T-helper 17 cell (primary cell): ENCODE measurements at regions not wholly inside any gene's neighbourhood (a gene's known extent, or its start where the extent isn't known, plus 50 kb on each side); places are given as distances from the start of the nearest gene placed in this dataset.

ENCODE experiments used
- ATAC-seq: fragments of 150-1000 bp; cut with Tn5 transposase; 2 replicates; pipeline ENCODE4 v1.10.0; 2021; ENCODE audit warnings: mild to moderate bottlenecking, moderate library complexity
- DNase-seq, 3 donors: peaks; one replicate each; pipeline versions ENCODE4 v3.0.0 to v3.0.0-alpha.2; 2020 to 2021
- H3K9me3 ChIP-seq: one replicate; pipeline ENCODE4 v1.7.0; 2013; ENCODE audit warnings: low read length, mild to moderate bottlenecking; ENCODE audit not compliant: control insufficient read depth, poor library complexity, severe bottlenecking
- H3K27ac Mint-ChIP-seq: one replicate; pipeline ENCODE4 v1.8.0; 2022; ENCODE audit warnings: mild to moderate bottlenecking, moderate library complexity, mixed read lengths
- H3K27me3 Mint-ChIP-seq: one replicate; pipeline ENCODE4 v1.8.0; 2022; ENCODE audit warnings: mixed read lengths
- H3K36me3 Mint-ChIP-seq: one replicate; pipeline ENCODE4 v1.8.0; 2022; ENCODE audit warnings: low read depth, mixed read lengths
- H3K4me1 Mint-ChIP-seq: one replicate; pipeline ENCODE4 v1.8.0; 2022; ENCODE audit warnings: mild to moderate bottlenecking, mixed read lengths
- H3K4me3 Mint-ChIP-seq: one replicate; pipeline ENCODE4 v1.8.0; 2022; ENCODE audit warnings: mild to moderate bottlenecking, moderate library complexity, mixed read lengths

DNA sequence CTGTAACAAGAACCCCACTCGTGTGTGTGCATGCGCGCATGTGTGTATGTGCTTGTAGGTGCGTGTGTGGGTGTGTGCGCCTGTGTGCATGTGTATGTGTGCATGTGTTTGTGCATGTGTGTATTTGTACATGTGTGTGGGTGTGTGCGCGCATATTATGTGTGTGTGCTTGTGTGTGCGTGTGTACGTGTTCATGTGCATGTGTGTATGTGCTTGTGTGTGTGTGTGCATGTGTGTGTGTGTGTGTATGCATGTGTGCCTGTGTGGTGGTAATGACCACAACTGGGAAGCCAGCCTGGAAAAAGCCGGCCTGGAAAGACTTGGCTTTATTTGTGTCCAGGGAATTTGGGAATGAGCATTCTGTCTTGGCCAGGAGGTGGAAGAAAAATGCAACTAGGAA lies 157.5 kb downstream of the PAX1 start:
- DNase-seq: no peak
- ATAC-seq: no peak
- H3K9me3 ChIP-seq: no peaks in the 10 kb centered on the region
- Mint-ChIP-seq H3K4me1 (no peaks in the 10 kb centered on the region), H3K27me3 (no peaks in the 10 kb centered on the region), H3K36me3 (no peaks in the 10 kb centered on the region), H3K27ac (no peak overlapping the region), H3K4me3 (no peak overlapping the region)

DNA sequence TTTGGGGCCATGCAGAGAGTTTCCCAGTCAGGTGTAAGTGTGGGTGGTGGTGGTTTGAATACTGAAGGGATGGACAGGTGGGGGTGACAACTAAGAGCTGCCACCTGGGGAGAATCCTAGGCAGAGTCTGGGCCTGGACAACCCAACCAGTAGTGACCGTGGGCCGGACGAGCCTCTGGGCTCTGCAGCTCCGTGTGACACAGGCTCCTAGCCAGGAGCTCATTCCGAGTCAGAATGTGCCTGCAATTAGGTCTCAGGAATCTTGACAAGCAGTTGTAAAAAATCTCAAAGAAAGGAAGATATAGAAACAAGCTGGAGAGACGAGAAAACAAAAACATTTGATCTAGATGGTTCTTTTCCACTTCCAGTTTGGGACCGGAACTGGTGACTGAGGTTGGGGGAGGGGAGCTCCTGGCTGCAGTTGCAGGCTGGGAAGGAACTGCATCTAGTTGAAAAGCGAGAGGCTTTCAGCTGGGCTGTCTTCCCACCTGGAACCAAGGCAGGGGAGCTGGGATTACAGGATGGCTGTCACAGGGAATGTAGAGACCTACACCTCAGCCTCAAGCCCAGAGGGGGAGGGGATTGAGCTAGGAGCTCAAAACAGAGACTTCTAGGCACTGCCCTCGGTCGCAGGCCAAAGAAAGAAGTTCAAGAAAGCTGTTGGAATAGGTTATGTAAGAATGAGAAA lies 156.9 kb downstream of the PAX1 start:
- H3K9me3 ChIP-seq: no peaks in the 10 kb centered on the region
- Mint-ChIP-seq H3K27ac (no peak overlapping the region), H3K4me3 (no peak overlapping the region), H3K27me3 (no peaks in the 10 kb centered on the region), H3K36me3 (no peaks in the 10 kb centered on the region), H3K4me1 (no peaks in the 10 kb centered on the region)
- DNase-seq (no peak), ATAC-seq (no peak)

DNA sequence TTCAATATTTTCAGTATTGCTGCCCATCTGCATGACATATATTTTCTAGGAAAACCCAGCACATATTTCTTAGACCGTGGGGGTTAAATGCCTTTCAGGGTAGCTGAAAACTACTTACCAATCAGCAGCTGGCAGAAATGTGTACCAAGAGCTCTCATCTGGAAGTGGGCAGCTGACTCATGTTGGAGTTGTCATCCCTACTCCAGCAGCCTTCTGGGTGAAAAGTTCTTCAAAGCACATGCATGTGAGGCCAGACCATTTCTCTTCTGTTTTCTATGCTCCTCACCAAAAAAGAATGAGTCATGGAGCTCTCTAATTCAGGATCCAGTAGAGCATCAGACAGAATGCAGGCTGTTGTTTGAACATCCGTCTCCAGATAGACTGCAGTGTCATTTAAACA lies 135.5 kb downstream of the PAX1 start:
- no peak for ATAC-seq

DNA sequence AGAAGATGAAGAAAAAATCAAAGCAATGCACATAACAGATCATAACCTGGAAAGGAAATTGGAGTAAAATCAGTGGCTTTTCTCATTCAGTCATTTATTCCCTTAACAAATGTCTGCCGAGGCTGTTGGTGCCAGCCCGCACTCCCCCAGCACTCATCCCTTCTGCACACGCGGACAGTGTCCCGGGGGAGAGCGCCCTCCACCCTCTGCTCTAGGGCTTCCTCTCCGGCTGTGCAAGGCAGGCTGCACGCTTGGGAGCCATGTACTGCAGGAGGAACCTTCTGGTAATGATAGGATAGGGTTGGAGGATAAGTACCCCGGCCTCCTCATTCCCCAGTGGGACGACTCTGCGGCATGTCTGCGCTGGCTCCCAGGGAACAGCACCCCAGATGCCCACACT lies 134.5 kb downstream of the PAX1 start:
- no peaks in the 10 kb centered on the region for H3K27me3 Mint-ChIP-seq
- no peak overlapping the region for H3K27ac Mint-ChIP-seq
- DNase-seq: no peak
- H3K9me3 ChIP-seq: no peaks in the 10 kb centered on the region
- no peaks in the 10 kb centered on the region for H3K4me1 Mint-ChIP-seq
- no peak for ATAC-seq
- H3K36me3 Mint-ChIP-seq: no peaks in the 10 kb centered on the region
- H3K4me3 Mint-ChIP-seq: no peak overlapping the region

More for the DNA sequence above, 135.5 kb downstream of the PAX1 start:
- Mint-ChIP-seq H3K4me1 (no peaks in the 10 kb centered on the region), H3K27ac (no peak overlapping the region), H3K27me3 (no peaks in the 10 kb centered on the region), H3K4me3 (no peak overlapping the region), H3K36me3 (no peaks in the 10 kb centered on the region)
- H3K9me3 ChIP-seq: no peaks in the 10 kb centered on the region
- no peak for DNase-seq

DNA sequence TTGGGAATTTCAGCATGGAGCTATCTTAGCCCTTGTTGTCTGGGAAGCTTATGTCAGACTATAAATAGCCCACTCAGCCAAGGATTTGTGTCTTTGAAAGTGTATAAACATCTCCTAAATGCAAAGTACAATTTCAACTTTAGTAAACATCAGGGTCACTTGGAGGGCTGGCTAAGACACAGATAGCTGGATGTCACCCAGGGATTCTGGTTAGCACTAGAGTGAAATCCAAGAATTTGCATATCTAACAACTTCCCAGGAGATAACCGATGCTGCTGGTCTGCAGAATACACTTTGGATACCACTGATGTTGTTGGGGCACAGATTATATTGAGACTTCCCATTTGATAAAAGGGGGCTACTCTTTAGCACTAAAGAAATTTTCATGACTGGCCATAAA lies 130.9 kb downstream of the PAX1 start:
- H3K9me3 ChIP-seq: no peaks in the 10 kb centered on the region
- Mint-ChIP-seq H3K27ac (no peak overlapping the region), H3K27me3 (no peaks in the 10 kb centered on the region), H3K36me3 (no peaks in the 10 kb centered on the region), H3K4me3 (no peak overlapping the region), H3K4me1 (no peaks in the 10 kb centered on the region)
- DNase-seq (no peak), ATAC-seq (no peak)

DNA sequence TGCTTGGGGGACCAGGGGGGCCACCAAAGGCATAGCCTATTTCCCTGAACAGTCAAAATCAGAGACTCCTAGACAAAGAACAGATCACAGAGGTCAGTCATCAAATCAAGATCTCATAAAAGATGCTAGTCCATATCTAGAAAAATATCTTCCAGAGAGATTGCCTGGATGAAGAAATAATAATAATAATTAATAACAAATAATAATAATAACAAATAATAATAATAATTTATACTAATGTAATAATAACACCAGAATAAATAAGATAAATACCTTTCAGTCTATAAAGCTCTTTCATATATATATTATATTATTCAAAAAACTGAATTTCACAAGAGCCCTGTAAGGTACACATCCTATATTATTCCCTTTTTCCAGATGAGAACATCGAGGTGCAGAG lies 129.6 kb downstream of the PAX1 start:
- Mint-ChIP-seq H3K4me1 (no peaks in the 10 kb centered on the region), H3K36me3 (no peaks in the 10 kb centered on the region), H3K27ac (no peak overlapping the region), H3K4me3 (no peak overlapping the region), H3K27me3 (no peaks in the 10 kb centered on the region)
- DNase-seq (no peak), ATAC-seq (no peak)
- no peaks in the 10 kb centered on the region for H3K9me3 ChIP-seq

DNA sequence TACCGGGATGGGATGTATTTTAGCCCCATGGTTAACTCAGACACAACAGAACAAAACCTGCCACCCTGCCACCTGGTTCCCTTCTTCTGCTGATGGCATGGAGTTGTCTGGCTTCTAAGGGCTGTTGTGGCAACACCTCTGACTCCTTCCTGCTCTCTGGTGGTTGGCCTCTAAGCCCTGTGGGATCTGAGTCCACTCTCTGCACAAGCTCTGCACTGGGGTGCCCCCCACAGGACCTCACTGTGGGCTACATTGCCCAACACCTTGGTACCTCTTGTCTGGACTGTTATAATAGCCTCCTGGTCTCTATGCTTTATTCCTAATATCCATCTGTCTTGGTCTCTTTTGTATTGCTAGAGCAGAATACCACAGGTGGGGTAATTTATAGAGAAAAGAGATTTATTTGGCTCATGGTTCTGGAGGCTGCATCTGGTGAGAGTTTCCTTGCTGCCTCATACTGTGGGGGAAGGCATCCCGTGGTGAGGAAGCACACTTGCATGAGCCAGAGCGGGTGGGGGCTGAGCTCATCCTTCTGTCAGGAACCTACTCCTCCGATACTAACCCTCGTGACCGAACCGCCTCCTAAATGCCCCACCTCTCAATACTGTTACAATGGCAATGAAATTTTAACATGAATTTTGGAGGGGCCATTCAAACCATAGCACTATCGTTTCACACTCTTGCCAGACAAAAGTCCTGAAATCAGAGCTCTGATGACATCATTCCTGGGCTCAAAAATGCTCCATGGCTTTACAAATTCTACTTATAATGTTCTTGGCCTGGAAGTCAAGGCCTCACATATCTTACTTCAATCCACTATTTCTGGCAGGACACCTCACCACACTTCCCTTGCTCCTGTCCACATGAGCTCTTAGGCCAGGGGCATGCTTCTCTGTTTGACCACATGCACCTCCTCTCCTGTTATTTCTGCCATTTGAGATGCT lies 127.2 kb downstream of the PAX1 start:
- no peaks in the 10 kb centered on the region for H3K27me3 Mint-ChIP-seq
- no peaks in the 10 kb centered on the region for H3K9me3 ChIP-seq
- no peaks in the 10 kb centered on the region for H3K4me1 Mint-ChIP-seq
- DNase-seq (no peak), ATAC-seq (no peak)
- no peak overlapping the region for H3K27ac Mint-ChIP-seq
- no peak overlapping the region for H3K4me3 Mint-ChIP-seq
- peaks cover 2% of the 10 kb centered on the region for H3K36me3 Mint-ChIP-seq

DNA sequence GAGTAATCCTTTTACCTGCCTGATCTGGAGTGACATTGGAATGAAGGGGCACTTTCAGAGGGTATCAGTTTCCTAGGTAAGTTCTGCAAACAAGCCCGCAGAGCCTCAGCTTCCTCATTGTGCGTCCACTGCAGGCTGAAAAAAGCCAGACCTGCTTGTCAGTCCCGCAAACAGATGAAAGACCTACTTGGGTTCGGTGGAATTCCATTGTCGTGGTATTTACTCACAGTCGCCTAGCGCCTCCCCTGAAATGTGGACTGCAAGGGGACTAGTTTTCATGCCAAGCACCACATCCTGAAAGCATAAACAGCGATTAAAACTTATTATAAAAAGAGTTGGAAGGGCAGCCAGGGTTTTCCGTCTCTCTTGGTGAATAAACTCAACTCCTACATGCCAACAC lies 121.5 kb downstream of the PAX1 start:
- no peak for ATAC-seq
- H3K4me1 Mint-ChIP-seq: no peaks in the 10 kb centered on the region

DNA sequence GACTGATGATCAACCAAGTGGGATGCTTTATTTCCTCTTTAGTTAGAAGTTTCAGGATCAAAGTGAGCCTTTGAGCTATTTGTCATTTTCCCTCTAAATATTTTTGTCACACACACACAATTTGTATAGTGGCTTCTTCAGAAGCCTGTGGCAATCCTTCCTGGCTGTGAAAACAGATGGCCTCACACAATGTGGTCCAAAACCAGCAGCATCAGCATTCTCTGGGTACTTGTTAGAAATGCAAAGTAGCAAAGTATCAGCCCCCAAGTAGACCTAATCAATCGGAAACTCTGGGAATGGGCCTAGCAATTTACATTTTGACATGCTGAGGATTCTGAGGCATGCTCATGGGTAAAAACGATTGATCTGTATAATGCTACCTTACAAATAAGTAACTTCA lies 115.9 kb downstream of the PAX1 start:
- Mint-ChIP-seq H3K27me3 (no peaks in the 10 kb centered on the region), H3K4me3 (no peak overlapping the region), H3K36me3 (no peaks in the 10 kb centered on the region), H3K27ac (no peak overlapping the region), H3K4me1 (no peaks in the 10 kb centered on the region)
- DNase-seq (no peak), ATAC-seq (no peak)
- no peaks in the 10 kb centered on the region for H3K9me3 ChIP-seq

More for the DNA sequence above, 121.5 kb downstream of the PAX1 start:
- no peak overlapping the region for H3K27ac Mint-ChIP-seq
- no peak for DNase-seq
- H3K36me3 Mint-ChIP-seq: peaks cover 2% of the 10 kb centered on the region
- H3K4me3 Mint-ChIP-seq: no peak overlapping the region
- no peaks in the 10 kb centered on the region for H3K9me3 ChIP-seq
- H3K27me3 Mint-ChIP-seq: no peaks in the 10 kb centered on the region

DNA sequence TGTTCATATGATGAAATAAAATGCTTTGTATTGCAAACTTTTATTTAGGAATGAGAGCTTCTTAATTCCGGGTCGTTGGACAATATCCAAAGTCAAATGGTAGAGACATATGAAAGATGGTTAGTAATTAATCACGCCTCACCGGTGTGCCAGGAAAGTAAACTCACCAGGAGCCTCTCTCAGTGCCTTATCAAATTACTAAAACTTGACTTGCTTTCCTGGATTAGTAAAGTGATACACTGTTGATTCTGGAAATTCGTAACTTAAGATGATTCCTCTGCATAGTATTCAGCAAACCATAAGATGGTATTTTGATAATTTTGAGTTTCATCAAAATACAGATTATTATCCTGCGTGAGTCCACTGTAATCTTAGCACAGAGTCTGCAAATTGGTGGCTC lies 115.2 kb downstream of the PAX1 start:
- ATAC-seq: no peak
- no peaks in the 10 kb centered on the region for H3K27me3 Mint-ChIP-seq
- H3K4me3 Mint-ChIP-seq: no peak overlapping the region
- no peaks in the 10 kb centered on the region for H3K9me3 ChIP-seq
- no peaks in the 10 kb centered on the region for H3K4me1 Mint-ChIP-seq
- no peak for DNase-seq
- H3K36me3 Mint-ChIP-seq: no peaks in the 10 kb centered on the region
- no peak overlapping the region for H3K27ac Mint-ChIP-seq

DNA sequence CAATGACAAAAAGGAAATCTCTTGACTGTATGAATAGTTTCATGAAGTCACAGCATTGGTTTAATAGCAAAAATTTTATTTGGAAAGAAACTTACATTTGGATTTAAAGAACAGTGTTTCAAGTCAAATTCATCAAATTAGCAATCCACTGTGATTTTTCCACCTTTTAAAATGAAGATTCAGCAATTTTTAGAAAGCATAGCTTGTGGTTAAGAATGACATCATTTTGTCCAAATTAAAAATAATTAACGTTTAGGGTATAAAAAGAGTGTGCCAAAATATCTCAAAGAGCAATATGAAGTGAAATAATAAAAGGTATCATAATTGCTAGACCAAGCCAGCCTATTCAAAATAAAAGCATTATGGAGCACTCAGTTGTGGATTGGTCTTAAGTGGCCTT lies 114.6 kb downstream of the PAX1 start:
- no peaks in the 10 kb centered on the region for H3K36me3 Mint-ChIP-seq
- no peak overlapping the region for H3K4me3 Mint-ChIP-seq

DNA sequence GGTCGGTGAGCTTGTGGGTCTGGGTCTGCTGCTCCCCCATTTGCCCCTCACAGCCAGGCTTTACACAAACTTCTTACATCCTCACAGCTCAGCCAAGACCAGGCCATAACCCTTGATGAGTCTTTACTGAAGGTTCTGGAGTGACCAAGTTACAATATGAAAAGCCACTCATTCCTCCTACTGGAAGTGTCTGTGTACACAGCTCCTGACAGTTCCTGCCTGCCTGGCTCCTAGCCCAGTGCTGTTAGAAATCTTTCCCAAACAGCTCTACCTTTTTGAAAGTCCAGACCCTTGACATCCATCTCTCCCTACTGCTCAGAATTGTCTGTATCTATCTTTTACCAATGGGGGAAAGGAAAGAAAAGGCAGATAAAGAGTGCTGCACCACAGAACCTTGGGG lies 106.9 kb downstream of the PAX1 start:
- H3K9me3 ChIP-seq: no peaks in the 10 kb centered on the region
- H3K4me3 Mint-ChIP-seq: no peak overlapping the region
- DNase-seq: no peak
- no peak for ATAC-seq
- no peak overlapping the region for H3K27ac Mint-ChIP-seq
- no peaks in the 10 kb centered on the region for H3K36me3 Mint-ChIP-seq
- H3K4me1 Mint-ChIP-seq: no peaks in the 10 kb centered on the region
- no peaks in the 10 kb centered on the region for H3K27me3 Mint-ChIP-seq

More for the DNA sequence above, 114.6 kb downstream of the PAX1 start:
- H3K27me3 Mint-ChIP-seq: no peaks in the 10 kb centered on the region
- DNase-seq (no peak), ATAC-seq (no peak)
- no peak overlapping the region for H3K27ac Mint-ChIP-seq
- no peaks in the 10 kb centered on the region for H3K4me1 Mint-ChIP-seq
- no peaks in the 10 kb centered on the region for H3K9me3 ChIP-seq

DNA sequence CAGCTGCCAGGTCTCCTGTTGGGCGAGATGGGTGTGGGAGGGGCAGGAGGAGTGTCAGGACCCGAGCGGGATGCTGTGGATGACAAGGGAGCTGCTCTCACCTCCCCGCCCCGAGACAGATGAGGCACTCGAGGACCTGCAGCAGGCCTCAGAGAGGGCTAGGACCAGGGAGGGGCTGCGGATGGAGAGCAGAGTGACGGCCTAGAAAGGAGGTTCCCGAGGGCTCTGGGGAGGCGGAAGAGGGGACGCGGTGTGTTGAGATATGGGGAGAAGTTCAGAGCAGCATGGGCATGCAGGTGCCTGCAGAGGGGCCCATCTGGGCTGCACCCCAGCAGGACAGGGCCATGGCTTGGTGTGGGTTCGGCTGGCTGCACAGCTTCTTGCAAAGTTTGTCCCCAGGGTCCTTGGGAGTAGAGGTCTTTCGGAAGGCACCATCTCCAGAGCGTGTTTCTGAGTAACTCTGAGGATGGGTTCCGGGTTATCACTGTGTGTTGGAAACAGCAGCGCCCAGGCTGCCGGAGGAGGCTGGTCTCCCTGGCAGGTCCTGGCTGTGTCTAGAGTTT lies 104.6 kb downstream of the PAX1 start:
- no peaks in the 10 kb centered on the region for H3K27me3 Mint-ChIP-seq
- DNase-seq (no peak), ATAC-seq (no peak)
- no peak overlapping the region for H3K27ac Mint-ChIP-seq
- no peaks in the 10 kb centered on the region for H3K4me1 Mint-ChIP-seq
- H3K36me3 Mint-ChIP-seq: no peaks in the 10 kb centered on the region
- no peaks in the 10 kb centered on the region for H3K9me3 ChIP-seq
- H3K4me3 Mint-ChIP-seq: no peak overlapping the region
